CD4-positive, alpha-beta T cell (primary cell): ENCODE measurements at regions not wholly inside any gene's neighbourhood (a gene's known extent, or its start where the extent isn't known, plus 50 kb on each side); places are given as distances from the start of the nearest gene placed in this dataset.
"Not testable (repeated sequence)": the region's sequence is repeated elsewhere in the genome, so short reads cannot be mapped to it uniquely, and the experiment has no call there.

Experiments
- ATAC-seq: fragments of 200-7000 bp; cut with Tn5 transposase; one replicate; pipeline ENCODE4 v1.10.0; 2022; ENCODE audit warnings: mild to moderate bottlenecking; ENCODE audit not compliant: poor library complexity
- CTCF ChIA-PET: fragments of 350-600 bp; sonication (Branson Sonifier 250); formaldehyde crosslinking; loops from one replicate; lab custom pipeline; 2021; ENCODE audit warnings: antibody characterized with exemption, inconsistent platforms; lab: Charles Lee
- POLR2A ChIA-PET: fragments of 350-600 bp; sonication (Branson Sonifier 250); formaldehyde crosslinking; loops from one replicate; lab custom pipeline; 2021; ENCODE audit warnings: antibody characterized with exemption, inconsistent platforms; lab: Charles Lee
- DNase-seq, 14 experiments: peaks; one replicate each; pipeline ENCODE4 v3.0.0-alpha.2; 2013 to 2020; ENCODE audit warnings: mixed read lengths in 2 of 14
- H3K27ac ChIP-seq, 2 donors: one replicate each; pipeline versions ENCODE4 v1.5.1 to v1.7.0; 2013; ENCODE audit warnings: low read length in 2 of 2, low read depth in 1 of 2, mild to moderate bottlenecking in 1 of 2
- H3K27me3 ChIP-seq, 2 experiments: 1 replicate in 1 of 2; 2 replicates in 1 of 2; pipeline versions ENCODE4 v1.6.1 to v1.7.0; 2013; ENCODE audit warnings: low read length in 2 of 2, control low read depth in 1 of 2, mild to moderate bottlenecking in 1 of 2, moderate library complexity in 1 of 2; ENCODE audit not compliant: insufficient read depth in 2 of 2, control insufficient read depth in 1 of 2
- H3K36me3 ChIP-seq: one replicate; pipeline ENCODE4 v1.6.1; 2013; ENCODE audit warnings: low read length, control low read depth; ENCODE audit not compliant: insufficient read depth
- H3K4me1 ChIP-seq: one replicate; pipeline ENCODE4 v1.6.1; 2013; ENCODE audit warnings: low read length, control low read depth; ENCODE audit not compliant: insufficient read depth
- H3K4me3 ChIP-seq: one replicate; pipeline ENCODE4 v1.5.1; 2013; ENCODE audit warnings: mild to moderate bottlenecking, low read length, moderate library complexity
- H3K9me3 ChIP-seq, 2 experiments: 1 replicate in 1 of 2; 2 replicates in 1 of 2; pipeline versions ENCODE4 v1.6.1 to v1.7.0; 2013; ENCODE audit warnings: low read length in 2 of 2, mild to moderate bottlenecking in 2 of 2, control low read depth in 1 of 2, moderate library complexity in 1 of 2; ENCODE audit not compliant: control insufficient read depth in 1 of 2, insufficient read depth in 1 of 2
- H3K27ac Mint-ChIP-seq: one replicate; pipeline ENCODE4 v1.8.0; 2020; ENCODE audit warnings: mixed read lengths
- H3K27me3 Mint-ChIP-seq: one replicate; pipeline ENCODE4 v1.8.0; 2021; ENCODE audit warnings: mixed read lengths
- H3K36me3 Mint-ChIP-seq: one replicate; pipeline ENCODE4 v1.8.0; 2021; ENCODE audit warnings: low read depth, mixed read lengths
- H3K4me1 Mint-ChIP-seq: one replicate; pipeline ENCODE4 v1.8.0; 2021; ENCODE audit warnings: low read depth, mixed read lengths
- H3K4me3 Mint-ChIP-seq: one replicate; pipeline ENCODE4 v1.8.0; 2020; ENCODE audit warnings: mild to moderate bottlenecking, mixed read lengths
- H3K9me3 Mint-ChIP-seq: one replicate; pipeline ENCODE4 v1.8.0; 2020; ENCODE audit warnings: mixed read lengths
- CTCF ChIP-seq: fragments of 200-600 bp; IDR thresholded peaks from one replicate; pipeline ENCODE4 v1.8.0; 2022; ENCODE audit warnings: antibody characterized with exemption, mild to moderate bottlenecking
- intact Hi-C, 2 experiments: fragments of 100-400 bp; cut with DNase I in 1 of 2; cut with micrococcal nuclease in 1 of 2; formaldehyde crosslinking; loops; one replicate each; pipeline versions ENCODE4 v1.15.1 to v1.9.0; 2023 to 2025; cut with DNase I, micrococcal nuclease

GRCh38 chr14:53619691-53620231 is 336.9 kb downstream of the BMP4 start:
- Histone ChIP-seq H3K4me3 (no peak overlapping the region), H3K9me3 (peaks cover 0 to 3% of the 10 kb centered on the region in 2 experiments), H3K4me1 (no peaks in the 10 kb centered on the region), H3K36me3 (no peaks in the 10 kb centered on the region), H3K27ac (no peak overlapping the region), H3K27me3 (no peaks in the 10 kb centered on the region)
- intact Hi-C loops = no loop called here
- Mint-ChIP-seq H3K27ac (no peak overlapping the region), H3K4me3 (no peak overlapping the region), H3K4me1 (no peaks in the 10 kb centered on the region), H3K27me3 (peaks cover 5% of the 10 kb centered on the region), H3K9me3 (peaks cover 5% of the 10 kb centered on the region), H3K36me3 (no peaks in the 10 kb centered on the region)
- DNase-seq (no peak), ATAC-seq (no peak)
- ChIA-PET POLR2A (no interaction called here), CTCF (no interaction called here)
- no peak for TF ChIP-seq CTCF

- DNase-seq, H3K4me1 Mint-ChIP-seq, H3K27ac Mint-ChIP-seq, CTCF ChIA-PET, H3K4me3 ChIP-seq, ATAC-seq, H3K9me3 Mint-ChIP-seq, H3K27ac ChIP-seq, POLR2A ChIA-PET, H3K27me3 ChIP-seq, H3K36me3 Mint-ChIP-seq, H3K4me1 ChIP-seq, H3K36me3 ChIP-seq, intact Hi-C loops, H3K27me3 Mint-ChIP-seq, H3K4me3 Mint-ChIP-seq: not testable (repeated sequence)
- H3K9me3 ChIP-seq = peaks cover 0 to 12% of the 10 kb centered on the region in 2 experiments
Observed at GRCh38 chr14:53616536-53616935, 340.1 kb downstream of the BMP4 start.

GRCh38 chr14:53615252-53615651 is 341.4 kb downstream of the BMP4 start:
- Mint-ChIP-seq H3K27me3 (peaks cover 5% of the 10 kb centered on the region), H3K9me3 (peaks cover 3% of the 10 kb centered on the region), H3K27ac (no peak overlapping the region), H3K4me1 (no peaks in the 10 kb centered on the region), H3K36me3 (no peaks in the 10 kb centered on the region), H3K4me3 (no peak overlapping the region)
- Histone ChIP-seq H3K36me3 (no peaks in the 10 kb centered on the region), H3K9me3 (peaks cover 0 to 12% of the 10 kb centered on the region in 2 experiments), H3K4me1 (no peaks in the 10 kb centered on the region), H3K27me3 (no peaks in the 10 kb centered on the region), H3K27ac (no peak overlapping the region), H3K4me3 (no peak overlapping the region)
- no peak for TF ChIP-seq CTCF
- DNase-seq (no peak), ATAC-seq (no peak)
- CTCF ChIA-PET = no interaction called here
- POLR2A ChIA-PET = no interaction called here
- intact Hi-C loops = no loop called here
